Heart left ventricle (tissue), 13 donors: ENCODE measurements at regions not wholly inside any gene's neighbourhood (a gene's known extent, or its start where the extent isn't known, plus 50 kb on each side); places are given as distances from the start of the nearest gene placed in this dataset.

Experiments used
- CTCF ChIP-seq, 12 donors: fragments of 200-600 bp; sonication (generic) in 4 of 12; IDR thresholded peaks; one replicate each; pipeline versions ENCODE4 v1.5.0 to v1.8.0; 2018 to 2022; ENCODE audit warnings: antibody characterized with exemption in 12 of 12, mild to moderate bottlenecking in 5 of 12
- POLR2A ChIP-seq, 2 donors: fragments of 450-650 bp; IDR thresholded peaks; one replicate each; pipeline ENCODE4 v1.6.1; 2017; ENCODE audit warnings: antibody characterized with exemption in 2 of 2, mild to moderate bottlenecking in 2 of 2, moderate library complexity in 2 of 2
- donor health status: ischemic (EF 13 %, LVEDD 7.1; RV severe dilation, severe dysfunction).
- donor health status: DM: no; HTN: yes; CAD: no.
- donor health status: DM: no; HTN: no; CAD: no.
- donor health status: ischemic (EF 25% LVEDD 6.9; RV normal size, moderate dysfunction).
- donor health status: ischemic (EF 25% LVEDD 5.7; RV mildly dilated, moderate dysfunction).
- donor health status: ischemic (EF 35%, LVEDD 5.7; RV mildly dilated, moderate dysfunction).
- donor health status: nonischemic (EF 11% LVEDD 7.7; RV severe dilation, severe dysfunction).
- donor health status: DM: yes; HTN: yes; CAD: no.
- donor health status: PGD.
- donor health status: ischemic (EF 29% LVEDD 5.4; RV normal size, mild dysfunction).
- donor health status: nonischemic (EF 23%, LVEDD 6.1; RV moderate dilation, normal function).

- TF ChIP-seq CTCF (IDR thresholded peaks at IDR 0.05): no peak
- no peak for TF ChIP-seq POLR2A (IDR thresholded peaks at IDR 0.05)
Measured at GRCh38 chr6:8670792-8671191, 235.4 kb upstream of the SLC35B3 start.
